ENCODE measurements at regions not wholly inside any gene's neighbourhood (a gene's known extent, or its start where the extent isn't known, plus 50 kb on each side); places are given as distances from the start of the nearest gene placed in this dataset.

- TF ChIP-seq ZBTB11 (CRISPR knock-in tag; IDR thresholded peaks at IDR 0.05), result no peak
- TF ChIP-seq CTCF (IDR thresholded peaks at IDR 0.05 in 2 of 3, conservative IDR thresholded peaks at IDR 0.05 in 1 of 3; ENCODE audit: control insufficient read depth in 2 of 3, extremely low read depth in 1 of 3, insufficient read depth in 1 of 3, low read depth in 3 of 3, low read length in 3 of 3), result no peak
Measured at GRCh38 chr13:44120849-44121755, 241.4 kb downstream of the LACC1 start.

All from GM12878 (cell line).